ENCODE measurements at regions not wholly inside any gene's neighbourhood (a gene's known extent, or its start where the extent isn't known, plus 50 kb on each side); places are given as distances from the start of the nearest gene placed in this dataset.
A peak's percentile ranks its signal among the peaks of the same experiment; 100 is the strongest.

- CTCF ChIA-PET, result interaction anchor here (0.5 kb wide), 1 partner anchor 45 kb away, joined by 6 read pairs; no protein-coding TSS in a partner anchor
- no peak overlapping the region for H3K27ac ChIP-seq
- POLR2A ChIA-PET (ENCODE audit: low non-redundant PET), result no interaction called here
- no peak for TF ChIP-seq CTCF (conservative IDR thresholded peaks at IDR 0.05; ENCODE audit: low read depth)
- no peak for DNase-seq (ENCODE audit: low spot score)
Observed at GRCh38 chr20:57913156-57913930, 203.5 kb upstream of the PMEPA1 start.

GRCh38 chr20:57912227-57912582 lies 202.4 kb upstream of the PMEPA1 start:
- POLR2A ChIA-PET (ENCODE audit: low non-redundant PET), result interaction anchor here (0.5 kb wide), 1 partner anchor 25 kb away, joined by 5 read pairs; no protein-coding TSS in a partner anchor
- DNase-seq (ENCODE audit: low spot score), result no peak
- no peak for TF ChIP-seq CTCF (conservative IDR thresholded peaks at IDR 0.05; ENCODE audit: low read depth)
- CTCF ChIA-PET, result interaction anchor here (0.6 kb wide), 1 partner anchor 249 kb away, joined by 5 read pairs; no protein-coding TSS in a partner anchor
- H3K27ac ChIP-seq, result no peak overlapping the region

GRCh38 chr20:57911512-57912226 lies 201.9 kb upstream of the PMEPA1 start:
- POLR2A ChIA-PET (ENCODE audit: low non-redundant PET), result interaction anchor here (0.5 kb wide), 1 partner anchor 24 kb away, joined by 5 read pairs; no protein-coding TSS in a partner anchor
- no peak overlapping the region for H3K27ac ChIP-seq
- no peak for TF ChIP-seq CTCF (conservative IDR thresholded peaks at IDR 0.05; ENCODE audit: low read depth)
- peak; percentile 43 for DNase-seq (ENCODE audit: low spot score)
- CTCF ChIA-PET, result interaction anchor here (0.6 kb wide), 2 partner anchors 249 to 579 kb away, joined by 3 to 5 read pairs; no protein-coding TSS in a partner anchor

GRCh38 chr20:57910716-57911115 lies 200.9 kb upstream of the PMEPA1 start:
- ChIA-PET CTCF (no interaction called here), POLR2A (ENCODE audit: low non-redundant PET) (no interaction called here)
- no peak overlapping the region for H3K27ac ChIP-seq
- no peak for DNase-seq (ENCODE audit: low spot score)
- no peak for TF ChIP-seq CTCF (conservative IDR thresholded peaks at IDR 0.05; ENCODE audit: low read depth)

GRCh38 chr20:57909763-57910331 lies 200.0 kb upstream of the PMEPA1 start:
- no peak for TF ChIP-seq CTCF (conservative IDR thresholded peaks at IDR 0.05; ENCODE audit: low read depth)
- no peak for DNase-seq (ENCODE audit: low spot score)
- H3K27ac ChIP-seq, result no peak overlapping the region
- POLR2A ChIA-PET (ENCODE audit: low non-redundant PET), result no interaction called here
- CTCF ChIA-PET, result no interaction called here

Measured in RWPE1 (cell line).